Activated CD8-positive, alpha-beta T cell treated with anti-CD3 and anti-CD28 coated beads for 36 hours (primary cell): ENCODE measurements at regions not wholly inside any gene's neighbourhood (a gene's known extent, or its start where the extent isn't known, plus 50 kb on each side); places are given as distances from the start of the nearest gene placed in this dataset.

Experiments used
- ATAC-seq: fragments of 200-7000 bp; cut with Tn5 transposase; one replicate; pipeline ENCODE4 v1.10.0; 2021; ENCODE audit warnings: mild to moderate bottlenecking, moderate library complexity
- CTCF ChIA-PET: fragments of 350-600 bp; sonication (Branson Sonifier 250); formaldehyde crosslinking; loops from one replicate; lab custom pipeline; 2021; ENCODE audit warnings: antibody characterized with exemption; lab: Charles Lee
- POLR2A ChIA-PET: fragments of 350-600 bp; sonication (Branson Sonifier 250); formaldehyde crosslinking; loops from one replicate; lab custom pipeline; 2021; ENCODE audit warnings: antibody characterized with exemption; lab: Charles Lee
- DNase-seq: peaks from one replicate; pipeline ENCODE4 v3.0.0-alpha.2; 2020
- H3K27ac Mint-ChIP-seq: one replicate; pipeline ENCODE4 v1.8.0; 2021; ENCODE audit warnings: mild to moderate bottlenecking, mixed read lengths
- H3K27me3 Mint-ChIP-seq: one replicate; pipeline ENCODE4 v1.8.0; 2021; ENCODE audit warnings: mixed read lengths
- H3K36me3 Mint-ChIP-seq: one replicate; pipeline ENCODE4 v1.8.0; 2021; ENCODE audit warnings: low read depth, mixed read lengths
- H3K4me1 Mint-ChIP-seq: one replicate; pipeline ENCODE4 v1.8.0; 2021; ENCODE audit warnings: low read depth, mixed read lengths
- H3K4me3 Mint-ChIP-seq: one replicate; pipeline ENCODE4 v1.8.0; 2021; ENCODE audit warnings: mild to moderate bottlenecking, moderate library complexity, mixed read lengths
- H3K9me3 Mint-ChIP-seq: one replicate; pipeline ENCODE4 v1.8.0; 2021; ENCODE audit warnings: mixed read lengths
- intact Hi-C: fragments of 100-400 bp; cut with micrococcal nuclease; formaldehyde crosslinking; loops from one replicate; pipeline ENCODE4 v1.10.0; 2022
- TF ChIP-seq, protein P1 (sequence below): fragments of 200-600 bp; IDR thresholded peaks from one replicate; pipeline ENCODE4 v1.8.0; 2022; ENCODE audit warnings: antibody characterized with exemption, mild to moderate bottlenecking

- peaks cover 17% of the 10 kb centered on the region for H3K9me3 Mint-ChIP-seq
Measured at GRCh38 chr6:8539453-8539852, 104.1 kb upstream of the SLC35B3 start.

DNA sequence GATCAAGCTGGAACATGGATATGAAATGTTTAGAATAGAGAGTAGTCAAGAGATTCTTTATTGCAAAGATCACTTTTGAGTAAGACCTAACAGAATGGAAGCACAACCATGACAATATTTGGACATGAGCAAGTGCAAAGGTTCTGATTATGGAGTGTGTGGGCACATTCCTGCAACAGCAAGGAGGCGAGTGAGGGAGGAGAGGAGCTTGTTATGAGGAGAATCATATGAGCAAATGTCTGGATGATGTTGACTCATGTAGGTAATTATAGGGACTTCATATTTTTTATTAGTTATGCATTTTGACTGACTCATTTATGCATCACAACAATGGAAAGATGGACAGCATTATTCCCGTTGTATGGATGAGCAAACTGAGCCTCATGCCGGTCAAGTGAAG lies 100.8 kb upstream of the SLC35B3 start:
- Mint-ChIP-seq H3K4me1 (no peaks in the 10 kb centered on the region), H3K36me3 (no peaks in the 10 kb centered on the region)
- CTCF ChIA-PET = no interaction called here

More at GRCh38 chr6:8539453-8539852, 104.1 kb upstream of the SLC35B3 start:
- ChIA-PET POLR2A (interaction anchor here (0.6 kb wide), 1 partner anchor 37 kb away, joined by 3 read pairs; no protein-coding TSS in a partner anchor), CTCF (no interaction called here)
- no peaks in the 10 kb centered on the region for H3K36me3 Mint-ChIP-seq
- H3K4me3 Mint-ChIP-seq = no peak overlapping the region
- H3K4me1 Mint-ChIP-seq = no peaks in the 10 kb centered on the region
- TF ChIP-seq, protein P1, sequence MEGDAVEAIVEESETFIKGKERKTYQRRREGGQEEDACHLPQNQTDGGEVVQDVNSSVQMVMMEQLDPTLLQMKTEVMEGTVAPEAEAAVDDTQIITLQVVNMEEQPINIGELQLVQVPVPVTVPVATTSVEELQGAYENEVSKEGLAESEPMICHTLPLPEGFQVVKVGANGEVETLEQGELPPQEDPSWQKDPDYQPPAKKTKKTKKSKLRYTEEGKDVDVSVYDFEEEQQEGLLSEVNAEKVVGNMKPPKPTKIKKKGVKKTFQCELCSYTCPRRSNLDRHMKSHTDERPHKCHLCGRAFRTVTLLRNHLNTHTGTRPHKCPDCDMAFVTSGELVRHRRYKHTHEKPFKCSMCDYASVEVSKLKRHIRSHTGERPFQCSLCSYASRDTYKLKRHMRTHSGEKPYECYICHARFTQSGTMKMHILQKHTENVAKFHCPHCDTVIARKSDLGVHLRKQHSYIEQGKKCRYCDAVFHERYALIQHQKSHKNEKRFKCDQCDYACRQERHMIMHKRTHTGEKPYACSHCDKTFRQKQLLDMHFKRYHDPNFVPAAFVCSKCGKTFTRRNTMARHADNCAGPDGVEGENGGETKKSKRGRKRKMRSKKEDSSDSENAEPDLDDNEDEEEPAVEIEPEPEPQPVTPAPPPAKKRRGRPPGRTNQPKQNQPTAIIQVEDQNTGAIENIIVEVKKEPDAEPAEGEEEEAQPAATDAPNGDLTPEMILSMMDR = no peak
- H3K27ac Mint-ChIP-seq = no peak overlapping the region
- no peaks in the 10 kb centered on the region for H3K27me3 Mint-ChIP-seq
- intact Hi-C loops = no loop called here
- no peak for ATAC-seq
- no peak for DNase-seq

DNA sequence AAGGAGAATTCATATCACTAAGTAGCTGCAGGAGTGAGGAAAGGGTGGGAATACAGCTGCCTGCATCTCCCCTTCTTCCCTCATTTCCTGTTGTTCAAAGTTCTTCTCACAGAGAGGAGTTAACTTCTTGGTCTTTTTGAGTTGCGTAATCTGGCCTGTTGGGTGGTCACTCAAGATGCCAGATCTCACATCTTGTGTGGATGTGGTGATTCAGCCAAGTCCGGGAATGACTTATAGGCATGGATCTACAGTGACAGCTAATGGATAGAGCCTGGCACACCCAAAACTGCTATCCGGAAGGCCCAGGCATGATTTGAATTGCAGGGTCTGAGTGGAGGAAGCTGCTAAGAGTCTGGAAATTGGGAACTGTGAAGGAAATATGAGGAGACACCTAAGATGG lies 100.2 kb upstream of the SLC35B3 start:
- intact Hi-C loops = no loop called here
- Mint-ChIP-seq H3K4me3 (no peak overlapping the region), H3K36me3 (no peaks in the 10 kb centered on the region), H3K27me3 (no peaks in the 10 kb centered on the region), H3K9me3 (peaks cover 11% of the 10 kb centered on the region), H3K4me1 (no peaks in the 10 kb centered on the region), H3K27ac (no peak overlapping the region)
- ChIA-PET POLR2A (no interaction called here), CTCF (no interaction called here)
- ATAC-seq (no peak), DNase-seq (no peak)
- TF ChIP-seq, protein P1 = no peak

More for the DNA sequence above, 100.8 kb upstream of the SLC35B3 start:
- H3K27ac Mint-ChIP-seq = no peak overlapping the region
- intact Hi-C loops = no loop called here
- ATAC-seq (no peak), DNase-seq (no peak)
- H3K9me3 Mint-ChIP-seq = peaks cover 16% of the 10 kb centered on the region
- no peak overlapping the region for H3K4me3 Mint-ChIP-seq
- H3K27me3 Mint-ChIP-seq = no peaks in the 10 kb centered on the region
- POLR2A ChIA-PET = no interaction called here
- TF ChIP-seq, protein P1 = no peak

GRCh38 chr6:8530785-8531435 lies 95.6 kb upstream of the SLC35B3 start:
- no peak overlapping the region for H3K4me3 Mint-ChIP-seq
- no peaks in the 10 kb centered on the region for H3K4me1 Mint-ChIP-seq
- DNase-seq (no peak), ATAC-seq (no peak)
- ChIA-PET POLR2A (no interaction called here), CTCF (no interaction called here)
- H3K27ac Mint-ChIP-seq = no peak overlapping the region
- intact Hi-C loops = no loop called here
- no peaks in the 10 kb centered on the region for H3K36me3 Mint-ChIP-seq
- H3K27me3 Mint-ChIP-seq = no peaks in the 10 kb centered on the region
- TF ChIP-seq, protein P1 = no peak
- H3K9me3 Mint-ChIP-seq = no peaks in the 10 kb centered on the region

DNA sequence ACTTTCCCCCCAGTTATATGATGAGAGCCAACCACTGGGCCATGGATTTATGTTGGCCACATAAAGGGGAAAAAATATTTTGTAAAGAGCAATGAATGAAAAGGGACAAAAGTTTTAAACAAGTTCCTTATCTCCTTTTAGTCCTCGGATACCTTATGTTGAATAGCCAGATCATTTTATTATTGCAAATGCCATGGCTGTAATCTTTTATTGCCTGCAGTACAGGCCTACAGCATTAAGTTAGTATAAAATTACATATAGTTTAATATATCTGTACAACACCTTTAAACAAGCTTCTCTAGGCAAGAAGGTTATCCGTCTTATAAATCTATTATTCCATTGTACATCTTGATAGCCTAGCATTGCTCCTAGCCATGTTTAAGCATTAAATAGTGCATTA lies 93.9 kb upstream of the SLC35B3 start:
- Mint-ChIP-seq H3K36me3 (no peaks in the 10 kb centered on the region), H3K4me3 (no peak overlapping the region), H3K4me1 (no peaks in the 10 kb centered on the region), H3K27me3 (no peaks in the 10 kb centered on the region), H3K9me3 (no peaks in the 10 kb centered on the region), H3K27ac (no peak overlapping the region)
- POLR2A ChIA-PET = no interaction called here
- ATAC-seq (no peak), DNase-seq (no peak)
- CTCF ChIA-PET = no interaction called here
- TF ChIP-seq, protein P1 = no peak
- intact Hi-C loops = no loop called here
